ENCODE measurements at regions not wholly inside any gene's neighbourhood (a gene's known extent, or its start where the extent isn't known, plus 50 kb on each side); places are given as distances from the start of the nearest gene placed in this dataset.

GRCh38 chr5:167233507-167234220, 1057.8 kb upstream of the WWC1 start (continued):
- TF ChIP-seq FOS (IDR thresholded peaks at IDR 0.05; ENCODE audit: borderline replicate concordance, extremely low read depth, insufficient read length) (no peak), HDAC6 (IDR thresholded peaks at IDR 0.05; ENCODE audit: unreplicated experiment) (no peak), ZZZ3 (IDR thresholded peaks at IDR 0.05; ENCODE audit: control insufficient read depth, insufficient read length, low read depth) (no peak), LARP7 (IDR thresholded peaks at IDR 0.05) (no peak), CHD1 (IDR thresholded peaks at IDR 0.05; ENCODE audit: low read depth, low read length) (no peak), ZNF217 (IDR thresholded peaks at IDR 0.05) (no peak), NR2C2 (IDR thresholded peaks at IDR 0.05; ENCODE audit: borderline replicate concordance, control insufficient read depth, insufficient read length, low read depth) (no peak), CBFB (IDR thresholded peaks at IDR 0.05; ENCODE audit: low read depth) (no peak)
- TF ChIP-seq, protein P1, sequence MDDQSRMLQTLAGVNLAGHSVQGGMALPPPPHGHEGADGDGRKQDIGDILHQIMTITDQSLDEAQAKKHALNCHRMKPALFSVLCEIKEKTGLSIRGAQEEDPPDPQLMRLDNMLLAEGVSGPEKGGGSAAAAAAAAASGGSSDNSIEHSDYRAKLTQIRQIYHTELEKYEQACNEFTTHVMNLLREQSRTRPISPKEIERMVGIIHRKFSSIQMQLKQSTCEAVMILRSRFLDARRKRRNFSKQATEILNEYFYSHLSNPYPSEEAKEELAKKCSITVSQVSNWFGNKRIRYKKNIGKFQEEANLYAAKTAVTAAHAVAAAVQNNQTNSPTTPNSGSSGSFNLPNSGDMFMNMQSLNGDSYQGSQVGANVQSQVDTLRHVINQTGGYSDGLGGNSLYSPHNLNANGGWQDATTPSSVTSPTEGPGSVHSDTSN (IDR thresholded peaks at IDR 0.05; ENCODE audit: insufficient replicate concordance, low read depth, low read length), result no peak
- TF ChIP-seq, protein P2, sequence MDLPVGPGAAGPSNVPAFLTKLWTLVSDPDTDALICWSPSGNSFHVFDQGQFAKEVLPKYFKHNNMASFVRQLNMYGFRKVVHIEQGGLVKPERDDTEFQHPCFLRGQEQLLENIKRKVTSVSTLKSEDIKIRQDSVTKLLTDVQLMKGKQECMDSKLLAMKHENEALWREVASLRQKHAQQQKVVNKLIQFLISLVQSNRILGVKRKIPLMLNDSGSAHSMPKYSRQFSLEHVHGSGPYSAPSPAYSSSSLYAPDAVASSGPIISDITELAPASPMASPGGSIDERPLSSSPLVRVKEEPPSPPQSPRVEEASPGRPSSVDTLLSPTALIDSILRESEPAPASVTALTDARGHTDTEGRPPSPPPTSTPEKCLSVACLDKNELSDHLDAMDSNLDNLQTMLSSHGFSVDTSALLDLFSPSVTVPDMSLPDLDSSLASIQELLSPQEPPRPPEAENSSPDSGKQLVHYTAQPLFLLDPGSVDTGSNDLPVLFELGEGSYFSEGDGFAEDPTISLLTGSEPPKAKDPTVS (IDR thresholded peaks at IDR 0.05; ENCODE audit: low read depth, low read length), result no peak

Data from GM12878 (cell line).